NCI-H345 treated with DMSO at 0.1 percent for 48 hours (cell line): ENCODE measurements at regions not wholly inside any gene's neighbourhood (a gene's known extent, or its start where the extent isn't known, plus 50 kb on each side); places are given as distances from the start of the nearest gene placed in this dataset.

ENCODE experiments used
- DNase-seq: peaks from one replicate; lab custom pipeline; 2025; ENCODE audit not compliant: unreplicated experiment; lab: John Stamatoyannopoulos, UW

- DNase-seq = no peak
Measured at GRCh38 chr19:28520998-28521568, 691.9 kb downstream of the UQCRFS1 start.

- peak; percentile 88 for DNase-seq
Measured at GRCh38 chr19:28519952-28520861, 692.7 kb downstream of the UQCRFS1 start.

GRCh38 chr19:28519218-28519779, 693.7 kb downstream of the UQCRFS1 start:
- no peak for DNase-seq

- no peak for DNase-seq
Measured at GRCh38 chr19:28516415-28516872, 696.5 kb downstream of the UQCRFS1 start.

GRCh38 chr19:28514166-28514565, 698.8 kb downstream of the UQCRFS1 start:
- no peak for DNase-seq

GRCh38 chr19:28511655-28512054, 701.3 kb downstream of the UQCRFS1 start:
- DNase-seq = no peak

- no peak for DNase-seq
Measured at GRCh38 chr19:28509079-28509895, 703.7 kb downstream of the UQCRFS1 start.

GRCh38 chr19:28508666-28509065, 704.3 kb downstream of the UQCRFS1 start:
- DNase-seq = no peak

- no peak for DNase-seq
Measured at GRCh38 chr19:28505933-28506332, 707.0 kb downstream of the UQCRFS1 start.

GRCh38 chr19:28505134-28505533, 707.8 kb downstream of the UQCRFS1 start:
- no peak for DNase-seq

GRCh38 chr19:28504727-28505126, 708.2 kb downstream of the UQCRFS1 start:
- no peak for DNase-seq

GRCh38 chr19:28504139-28504538, 708.8 kb downstream of the UQCRFS1 start:
- no peak for DNase-seq

- no peak for DNase-seq
Measured at GRCh38 chr19:28502879-28503734, 709.8 kb downstream of the UQCRFS1 start.

- DNase-seq = no peak
Measured at GRCh38 chr19:28501976-28502375, 711.0 kb downstream of the UQCRFS1 start.

- no peak for DNase-seq
Measured at GRCh38 chr19:28500982-28501630, 711.8 kb downstream of the UQCRFS1 start.

- no peak for DNase-seq
Measured at GRCh38 chr19:28500296-28500695, 712.7 kb downstream of the UQCRFS1 start.

GRCh38 chr19:28498404-28498976, 714.5 kb downstream of the UQCRFS1 start:
- no peak for DNase-seq

GRCh38 chr19:28497887-28498286, 715.1 kb downstream of the UQCRFS1 start:
- DNase-seq = peak; percentile 73

- DNase-seq = no peak
Measured at GRCh38 chr19:28497137-28497536, 715.8 kb downstream of the UQCRFS1 start.
